A549 (cell line): ENCODE measurements at regions not wholly inside any gene's neighbourhood (a gene's known extent, or its start where the extent isn't known, plus 50 kb on each side); places are given as distances from the start of the nearest gene placed in this dataset.

Experiments used
- BHLHE40 ChIP-seq: IDR thresholded peaks from 2 replicates; pipeline ENCODE4 v1.6.1; 2012; ENCODE audit warnings: low read depth, low read length, inconsistent platforms
- CHD2 ChIP-seq: fragments of 150-350 bp; IDR thresholded peaks from 2 replicates; pipeline ENCODE4 v1.6.1; 2014; ENCODE audit warnings: low read length; ENCODE audit not compliant: partially characterized antibody
- EP300 ChIP-seq, 2 experiments: fragments of >200 bp; sonication (Bioruptor Twin); formaldehyde crosslinking; IDR thresholded peaks; 2 replicates in 1 of 2; 3 replicates in 1 of 2; pipeline ENCODE4 v1.6.1; 2016 to 2017
- ESRRA ChIP-seq: fragments of 150-350 bp; IDR thresholded peaks from 2 replicates; pipeline ENCODE4 v1.6.1; 2014; ENCODE audit warnings: mild to moderate bottlenecking, low read length, borderline replicate concordance
- POLR2A ChIP-seq: IDR thresholded peaks from 2 replicates; pipeline ENCODE4 v1.6.1; 2012; ENCODE audit warnings: mild to moderate bottlenecking, low read length
- RFX5 ChIP-seq: fragments of 450-650 bp; IDR thresholded peaks from 2 replicates; pipeline ENCODE4 v1.7.1; 2014; ENCODE audit warnings: antibody characterized with exemption, mild to moderate bottlenecking, moderate library complexity
- ZSCAN20 ChIP-seq: fragments of 250-450 bp; sonication (Bioruptor Pico); IDR thresholded peaks from 2 replicates; pipeline ENCODE4 v1.8.0; 2022; ENCODE audit warnings: mild to moderate bottlenecking, moderate library complexity
- TF ChIP-seq, protein P1 (sequence below): fragments of >200 bp; sonication (Bioruptor Twin); formaldehyde crosslinking; IDR thresholded peaks from 3 replicates; pipeline ENCODE4 v1.5.1; 2016
- TF ChIP-seq, protein P2 (sequence below): IDR thresholded peaks from 2 replicates; pipeline ENCODE4 v1.6.1; 2012
- TF ChIP-seq, protein P3 (sequence below): IDR thresholded peaks from 2 replicates; pipeline ENCODE4 v1.6.1; 2012

DNA sequence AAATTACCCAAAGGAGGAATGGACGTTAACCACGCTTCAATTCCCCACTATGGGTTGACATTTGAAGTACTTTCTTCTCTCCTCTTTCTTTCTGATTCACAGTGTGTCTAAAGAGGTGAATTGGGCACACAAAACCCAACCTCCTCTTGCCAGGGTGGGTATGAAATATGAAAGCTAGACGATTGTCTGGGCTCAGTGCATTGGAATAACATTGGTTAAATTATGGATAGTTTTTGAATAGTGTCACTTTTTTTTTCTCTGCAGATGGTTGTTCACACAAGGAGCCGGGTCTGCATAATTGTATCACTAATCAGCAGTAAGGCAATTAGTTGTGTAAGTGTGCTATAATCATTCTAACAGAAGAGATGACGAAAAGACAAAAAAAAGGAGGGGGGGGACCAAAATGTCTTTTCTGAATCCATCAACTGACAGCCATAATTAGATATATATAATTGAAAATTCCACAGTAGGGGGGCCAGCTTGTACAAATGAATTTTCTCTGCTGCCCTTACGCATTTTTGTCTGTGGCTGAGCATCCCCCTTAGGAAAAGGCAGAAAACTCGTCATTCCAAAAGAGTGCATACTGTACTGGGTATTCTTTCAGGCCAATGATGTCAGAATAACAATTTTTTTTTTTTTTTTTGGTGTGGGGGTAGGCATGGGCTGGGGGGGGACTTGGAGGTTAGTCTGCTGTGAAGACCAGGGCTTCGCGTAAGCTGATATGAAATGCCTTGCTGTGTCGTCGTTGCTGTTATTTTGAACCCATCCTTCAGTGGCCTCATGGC, 307.5 kb upstream of the SALL1 start:
- TF ChIP-seq BHLHE40 (no peak), POLR2A (no peak), EP300 (IDR thresholded peaks at IDR 0.05) (no peak), RFX5 (no peak), CHD2 (no peak), ESRRA (no peak), ZSCAN20 (CRISPR knock-in tag) (no peak)
- TF ChIP-seq, protein P1, sequence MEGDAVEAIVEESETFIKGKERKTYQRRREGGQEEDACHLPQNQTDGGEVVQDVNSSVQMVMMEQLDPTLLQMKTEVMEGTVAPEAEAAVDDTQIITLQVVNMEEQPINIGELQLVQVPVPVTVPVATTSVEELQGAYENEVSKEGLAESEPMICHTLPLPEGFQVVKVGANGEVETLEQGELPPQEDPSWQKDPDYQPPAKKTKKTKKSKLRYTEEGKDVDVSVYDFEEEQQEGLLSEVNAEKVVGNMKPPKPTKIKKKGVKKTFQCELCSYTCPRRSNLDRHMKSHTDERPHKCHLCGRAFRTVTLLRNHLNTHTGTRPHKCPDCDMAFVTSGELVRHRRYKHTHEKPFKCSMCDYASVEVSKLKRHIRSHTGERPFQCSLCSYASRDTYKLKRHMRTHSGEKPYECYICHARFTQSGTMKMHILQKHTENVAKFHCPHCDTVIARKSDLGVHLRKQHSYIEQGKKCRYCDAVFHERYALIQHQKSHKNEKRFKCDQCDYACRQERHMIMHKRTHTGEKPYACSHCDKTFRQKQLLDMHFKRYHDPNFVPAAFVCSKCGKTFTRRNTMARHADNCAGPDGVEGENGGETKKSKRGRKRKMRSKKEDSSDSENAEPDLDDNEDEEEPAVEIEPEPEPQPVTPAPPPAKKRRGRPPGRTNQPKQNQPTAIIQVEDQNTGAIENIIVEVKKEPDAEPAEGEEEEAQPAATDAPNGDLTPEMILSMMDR = no peak
- TF ChIP-seq, protein P2, sequence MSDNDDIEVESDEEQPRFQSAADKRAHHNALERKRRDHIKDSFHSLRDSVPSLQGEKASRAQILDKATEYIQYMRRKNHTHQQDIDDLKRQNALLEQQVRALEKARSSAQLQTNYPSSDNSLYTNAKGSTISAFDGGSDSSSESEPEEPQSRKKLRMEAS = no peak
- TF ChIP-seq, protein P3, sequence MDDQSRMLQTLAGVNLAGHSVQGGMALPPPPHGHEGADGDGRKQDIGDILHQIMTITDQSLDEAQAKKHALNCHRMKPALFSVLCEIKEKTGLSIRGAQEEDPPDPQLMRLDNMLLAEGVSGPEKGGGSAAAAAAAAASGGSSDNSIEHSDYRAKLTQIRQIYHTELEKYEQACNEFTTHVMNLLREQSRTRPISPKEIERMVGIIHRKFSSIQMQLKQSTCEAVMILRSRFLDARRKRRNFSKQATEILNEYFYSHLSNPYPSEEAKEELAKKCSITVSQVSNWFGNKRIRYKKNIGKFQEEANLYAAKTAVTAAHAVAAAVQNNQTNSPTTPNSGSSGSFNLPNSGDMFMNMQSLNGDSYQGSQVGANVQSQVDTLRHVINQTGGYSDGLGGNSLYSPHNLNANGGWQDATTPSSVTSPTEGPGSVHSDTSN = no peak
